ENCODE measurements at regions not wholly inside any gene's neighbourhood (a gene's known extent, or its start where the extent isn't known, plus 50 kb on each side); places are given as distances from the start of the nearest gene placed in this dataset.

DNA sequence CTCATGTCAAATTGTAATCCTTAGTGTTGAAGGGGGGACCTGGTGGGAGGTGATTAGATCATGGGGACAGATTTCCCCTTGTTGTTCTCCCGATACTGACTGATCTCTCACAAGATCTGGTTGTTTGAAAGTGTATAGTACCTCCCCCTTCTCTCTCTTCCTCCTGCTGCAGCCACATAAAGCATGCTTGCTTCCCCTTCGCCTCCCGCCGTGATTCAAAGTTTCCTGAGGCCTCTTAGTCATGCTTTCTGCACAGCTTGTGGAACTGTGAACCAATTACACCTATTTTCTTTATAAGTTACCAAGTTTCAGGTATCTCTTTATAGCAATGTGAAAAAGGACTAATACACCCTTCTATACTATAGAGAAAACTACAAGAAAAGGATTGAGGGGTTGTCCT, 1170.5 kb upstream of the AGA start:
- TF ChIP-seq, protein P1, sequence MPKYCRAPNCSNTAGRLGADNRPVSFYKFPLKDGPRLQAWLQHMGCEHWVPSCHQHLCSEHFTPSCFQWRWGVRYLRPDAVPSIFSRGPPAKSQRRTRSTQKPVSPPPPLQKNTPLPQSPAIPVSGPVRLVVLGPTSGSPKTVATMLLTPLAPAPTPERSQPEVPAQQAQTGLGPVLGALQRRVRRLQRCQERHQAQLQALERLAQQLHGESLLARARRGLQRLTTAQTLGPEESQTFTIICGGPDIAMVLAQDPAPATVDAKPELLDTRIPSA (CRISPR knock-in tag; IDR thresholded peaks at IDR 0.05; ENCODE audit: borderline replicate concordance), result no peak
- TF ChIP-seq TAF1 (CRISPR knock-in tag; IDR thresholded peaks at IDR 0.05), result no peak
- no peak for TF ChIP-seq MED13 (CRISPR knock-in tag; IDR thresholded peaks at IDR 0.05)
- TF ChIP-seq ZNF24 (IDR thresholded peaks at IDR 0.05), result no peak
- TF ChIP-seq, protein P2, sequence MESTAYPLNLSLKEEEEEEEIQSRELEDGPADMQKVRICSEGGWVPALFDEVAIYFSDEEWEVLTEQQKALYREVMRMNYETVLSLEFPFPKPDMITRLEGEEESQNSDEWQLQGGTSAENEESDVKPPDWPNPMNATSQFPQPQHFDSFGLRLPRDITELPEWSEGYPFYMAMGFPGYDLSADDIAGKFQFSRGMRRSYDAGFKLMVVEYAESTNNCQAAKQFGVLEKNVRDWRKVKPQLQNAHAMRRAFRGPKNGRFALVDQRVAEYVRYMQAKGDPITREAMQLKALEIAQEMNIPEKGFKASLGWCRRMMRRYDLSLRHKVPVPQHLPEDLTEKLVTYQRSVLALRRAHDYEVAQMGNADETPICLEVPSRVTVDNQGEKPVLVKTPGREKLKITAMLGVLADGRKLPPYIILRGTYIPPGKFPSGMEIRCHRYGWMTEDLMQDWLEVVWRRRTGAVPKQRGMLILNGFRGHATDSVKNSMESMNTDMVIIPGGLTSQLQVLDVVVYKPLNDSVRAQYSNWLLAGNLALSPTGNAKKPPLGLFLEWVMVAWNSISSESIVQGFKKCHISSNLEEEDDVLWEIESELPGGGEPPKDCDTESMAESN (CRISPR knock-in tag; conservative IDR thresholded peaks at IDR 0.05), result no peak
- TF ChIP-seq ZNF570 (CRISPR knock-in tag; IDR thresholded peaks at IDR 0.05; ENCODE audit: borderline replicate concordance), result no peak
- TF ChIP-seq WIZ (CRISPR knock-in tag; IDR thresholded peaks at IDR 0.05), result no peak
- TF ChIP-seq, protein P3, sequence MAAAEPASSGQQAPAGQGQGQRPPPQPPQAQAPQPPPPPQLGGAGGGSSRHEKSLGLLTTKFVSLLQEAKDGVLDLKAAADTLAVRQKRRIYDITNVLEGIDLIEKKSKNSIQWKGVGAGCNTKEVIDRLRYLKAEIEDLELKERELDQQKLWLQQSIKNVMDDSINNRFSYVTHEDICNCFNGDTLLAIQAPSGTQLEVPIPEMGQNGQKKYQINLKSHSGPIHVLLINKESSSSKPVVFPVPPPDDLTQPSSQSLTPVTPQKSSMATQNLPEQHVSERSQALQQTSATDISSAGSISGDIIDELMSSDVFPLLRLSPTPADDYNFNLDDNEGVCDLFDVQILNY (CRISPR knock-in tag; conservative IDR thresholded peaks at IDR 0.05), result no peak
- TF ChIP-seq POLR2AphosphoS5 (IDR thresholded peaks at IDR 0.05; ENCODE audit: low read depth, low read length), result no peak

Measured in HepG2 (cell line).